ENCODE measurements at regions not wholly inside any gene's neighbourhood (a gene's known extent, or its start where the extent isn't known, plus 50 kb on each side); places are given as distances from the start of the nearest gene placed in this dataset.

DNA sequence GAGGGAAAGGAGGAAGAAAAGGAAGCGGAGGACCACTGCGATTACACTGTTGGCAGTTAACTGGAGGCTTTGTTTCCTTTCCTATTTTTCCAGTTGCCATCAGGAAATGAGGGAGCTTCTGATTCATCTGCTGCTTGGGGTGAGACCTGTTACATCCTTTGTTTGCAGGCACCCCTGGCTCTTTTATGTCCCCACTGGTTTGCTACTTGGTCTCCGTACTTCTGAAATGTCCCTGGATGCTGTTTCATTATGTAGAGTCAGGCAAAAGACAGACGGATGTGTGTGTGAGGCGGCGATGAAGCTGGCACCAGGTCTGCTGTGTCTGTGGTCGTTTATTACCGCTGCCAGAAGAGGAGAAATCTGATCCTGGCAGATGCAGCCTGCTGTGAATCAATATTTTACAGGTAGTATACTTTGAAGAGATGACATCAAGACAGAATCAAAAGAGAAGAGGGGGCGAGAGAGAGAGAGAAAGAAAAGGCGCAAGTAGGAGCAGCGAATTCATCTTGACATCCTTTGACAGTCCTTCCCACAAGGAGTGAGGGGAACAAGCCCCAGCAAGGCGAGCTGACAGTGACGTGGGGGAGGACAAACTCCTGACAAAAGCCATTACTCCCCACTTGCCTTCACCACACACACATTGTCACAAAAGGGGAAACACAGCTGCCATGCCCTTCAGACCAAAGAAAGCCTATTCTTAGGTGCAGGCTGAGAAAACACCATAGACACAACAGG is 145.9 kb upstream of the FBXL4 start:
- ATAC-seq = no peak

DNA sequence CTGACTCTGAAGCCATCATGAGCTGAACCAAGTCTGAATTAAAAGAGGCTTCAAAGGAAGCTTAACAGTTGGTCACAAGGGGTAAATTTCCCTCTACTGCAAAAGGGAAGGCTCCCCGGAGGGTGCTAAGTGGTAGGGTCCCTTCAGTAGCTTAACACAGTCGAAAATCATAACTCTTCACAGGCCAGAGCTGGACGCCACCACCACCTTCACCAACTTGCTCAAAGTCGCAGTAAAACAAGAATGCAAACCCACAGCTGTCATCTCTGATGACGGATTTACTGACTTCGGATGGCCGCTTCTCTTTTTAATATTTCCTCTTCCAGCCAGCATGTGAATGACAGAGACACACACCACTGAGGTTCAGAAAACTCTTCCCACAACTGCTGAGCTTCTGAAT is 144.7 kb upstream of the FBXL4 start:
- ATAC-seq (no peak), DNase-seq (no peak)
- intact Hi-C loops (cut with DNase I) = no loop called here

More for the DNA sequence above, 145.9 kb upstream of the FBXL4 start:
- no peak for DNase-seq
- intact Hi-C loops (cut with DNase I) = no loop called here

DNA sequence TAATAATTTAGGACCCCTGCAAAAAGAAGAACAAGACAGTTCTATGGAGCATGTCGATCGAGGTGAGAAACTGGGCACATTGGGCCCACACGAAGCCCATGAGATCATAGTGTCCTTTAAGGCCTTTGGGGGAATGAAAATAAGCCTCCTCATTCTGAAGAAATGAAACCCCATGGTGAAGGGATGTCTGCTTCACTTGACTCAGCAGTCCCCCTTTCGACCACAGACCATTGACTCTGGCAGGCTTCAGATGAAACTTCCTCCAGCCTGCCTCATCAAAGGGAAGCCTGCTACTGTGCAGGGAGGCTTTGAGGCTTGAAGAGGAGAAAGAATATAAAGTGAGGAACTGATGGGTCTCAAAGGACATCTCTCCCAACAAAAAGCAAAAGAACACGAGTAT is 144.2 kb upstream of the FBXL4 start:
- ATAC-seq (no peak), DNase-seq (no peak)
- intact Hi-C loops (cut with DNase I) = no loop called here

DNA sequence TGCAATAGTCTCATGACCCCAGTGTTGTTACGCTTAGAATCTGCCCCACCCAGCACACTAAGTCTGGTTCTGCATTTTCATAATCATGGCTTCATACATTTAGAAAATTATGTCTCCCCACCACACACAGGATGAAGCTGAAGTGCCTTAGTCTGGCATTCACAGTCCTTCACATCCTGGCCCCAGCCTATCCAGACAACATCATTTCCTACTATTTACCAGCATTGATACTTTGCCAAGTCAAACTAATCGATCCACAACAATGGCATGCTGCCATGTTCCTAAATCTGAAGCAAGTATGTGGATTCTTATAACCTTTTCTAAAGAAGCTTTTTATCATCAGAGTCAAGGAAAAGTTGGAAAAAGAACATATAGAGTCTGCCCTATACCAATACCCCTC is 132.4 kb upstream of the FBXL4 start:
- intact Hi-C loops (cut with DNase I) = no loop called here
- DNase-seq (no peak), ATAC-seq (no peak)

DNA sequence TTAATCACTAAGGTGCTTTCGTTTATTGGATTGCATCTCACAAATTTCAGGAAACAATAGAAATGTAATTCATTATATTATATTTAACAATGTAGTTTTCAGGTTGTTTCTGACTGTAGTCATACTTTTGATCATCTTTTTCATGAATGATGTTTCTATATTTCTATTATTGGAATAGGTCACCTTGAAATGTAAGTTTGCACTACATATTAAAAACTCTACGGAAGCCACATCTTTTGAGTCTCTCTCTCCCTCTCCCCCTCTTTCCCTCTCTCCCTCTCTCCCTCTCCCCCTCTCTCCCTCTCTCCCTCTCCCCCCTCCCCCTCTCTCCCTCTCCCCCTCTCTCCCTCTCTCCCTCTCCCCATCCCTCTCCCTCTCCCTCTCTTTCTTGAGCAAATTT is 131.3 kb upstream of the FBXL4 start:
- intact Hi-C loops (cut with DNase I) = no loop called here
- DNase-seq (no peak), ATAC-seq (no peak)

DNA sequence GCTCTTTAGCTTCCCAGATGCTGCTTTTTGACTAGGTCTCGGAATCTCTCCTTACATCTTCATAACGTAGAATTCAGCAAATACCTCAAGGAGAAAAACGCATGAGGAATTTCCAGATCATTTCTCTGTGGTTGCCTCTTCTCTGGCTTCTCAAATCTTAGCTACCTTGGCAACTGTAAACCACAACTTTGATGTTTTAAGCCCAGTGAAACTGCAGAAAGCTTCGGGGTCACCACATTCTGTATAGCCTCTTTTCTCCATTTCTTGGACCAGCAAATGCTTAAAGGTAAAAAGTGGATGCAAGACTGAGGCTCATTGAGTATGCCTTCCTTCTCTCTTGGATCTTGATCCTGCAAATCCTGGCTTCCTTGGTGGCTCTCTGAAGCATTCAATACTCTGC is 125.5 kb upstream of the FBXL4 start:
- intact Hi-C loops (cut with DNase I) = no loop called here

DNA sequence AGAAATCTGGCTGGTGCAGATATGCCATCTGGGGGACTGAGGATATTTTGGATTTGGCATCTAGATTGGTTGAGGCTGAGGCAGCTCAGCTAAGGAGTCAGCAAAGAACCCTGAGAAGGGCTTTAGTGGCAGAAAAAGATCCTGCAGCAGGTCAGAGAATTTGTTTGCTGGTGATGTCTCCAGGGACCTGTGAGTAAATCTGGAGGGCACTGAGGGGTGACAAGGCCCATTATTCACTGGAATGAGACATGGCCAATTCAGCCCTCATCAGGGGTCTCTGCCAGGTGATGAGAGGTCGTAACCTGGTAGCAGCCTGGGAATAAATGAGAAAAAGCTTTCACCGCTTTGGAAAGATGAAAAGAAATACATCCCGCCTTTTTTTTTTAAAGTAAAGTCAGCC is 118.3 kb upstream of the FBXL4 start:
- intact Hi-C loops (cut with DNase I) = no loop called here
- DNase-seq (no peak), ATAC-seq (no peak)

More for the DNA sequence above, 125.5 kb upstream of the FBXL4 start:
- no peak for ATAC-seq
- DNase-seq = no peak

DNA sequence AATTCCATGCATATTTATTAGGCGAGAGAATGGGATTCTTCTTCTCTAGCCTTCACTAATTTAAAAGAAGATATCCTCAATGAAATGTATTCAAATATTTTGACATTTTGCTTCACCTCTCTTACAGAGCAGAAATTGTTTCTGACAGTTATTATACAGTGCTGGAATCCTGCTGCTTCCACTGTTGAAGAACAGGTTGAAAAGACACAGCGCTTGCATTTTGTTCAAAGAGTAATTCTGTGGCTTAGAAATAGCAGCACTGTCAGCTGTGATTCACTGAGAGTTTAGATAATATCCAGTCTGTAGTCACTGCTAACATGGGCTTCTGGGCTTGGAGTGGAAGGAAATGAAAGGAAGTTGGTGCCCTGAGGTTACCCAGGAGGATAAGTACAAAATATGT is 117.1 kb upstream of the FBXL4 start:
- intact Hi-C loops (cut with DNase I) = no loop called here
- ATAC-seq (no peak), DNase-seq (no peak)

DNA sequence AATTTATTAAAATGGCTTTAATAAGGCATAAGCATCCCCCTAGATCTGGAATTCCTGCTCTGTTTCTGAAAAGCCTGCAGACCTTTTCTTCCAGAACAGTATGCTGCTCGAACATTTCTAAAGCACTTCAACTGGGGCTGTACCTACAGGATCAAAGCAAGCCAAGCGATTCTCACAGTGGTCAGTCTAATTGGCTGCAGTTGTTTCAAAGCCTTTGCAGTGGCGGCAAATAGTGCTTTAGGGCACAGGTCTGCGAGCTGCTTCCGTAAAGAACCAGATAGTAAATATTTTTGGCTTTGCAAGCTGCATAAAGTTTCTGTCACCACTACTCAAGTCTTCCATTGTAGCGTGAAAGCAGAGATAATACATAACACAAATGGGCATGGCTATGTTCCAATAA is 88.9 kb upstream of the FBXL4 start:
- ATAC-seq = no peak
- DNase-seq = no peak
- intact Hi-C loops (cut with DNase I) = no loop called here

DNA sequence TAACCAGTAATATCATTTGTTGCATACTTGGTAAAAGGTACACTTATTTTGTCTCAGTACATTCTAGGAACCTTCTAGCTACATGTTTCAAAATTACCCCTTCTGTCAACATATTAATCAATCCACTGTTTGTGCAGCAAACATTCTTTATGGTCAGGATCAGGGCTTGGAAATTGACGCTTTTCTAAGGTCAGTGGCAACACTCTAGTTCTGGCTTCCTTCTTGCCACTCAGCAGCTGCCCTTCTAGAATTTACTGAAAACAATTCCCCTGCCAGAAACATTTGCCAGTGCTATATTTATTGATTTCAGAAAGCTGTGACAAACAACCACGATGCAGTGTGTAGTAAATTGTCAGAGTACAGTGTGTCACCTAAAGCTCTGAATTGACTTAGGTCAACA is 84.7 kb upstream of the FBXL4 start:
- ATAC-seq = no peak
- intact Hi-C loops (cut with DNase I) = no loop called here

DNA sequence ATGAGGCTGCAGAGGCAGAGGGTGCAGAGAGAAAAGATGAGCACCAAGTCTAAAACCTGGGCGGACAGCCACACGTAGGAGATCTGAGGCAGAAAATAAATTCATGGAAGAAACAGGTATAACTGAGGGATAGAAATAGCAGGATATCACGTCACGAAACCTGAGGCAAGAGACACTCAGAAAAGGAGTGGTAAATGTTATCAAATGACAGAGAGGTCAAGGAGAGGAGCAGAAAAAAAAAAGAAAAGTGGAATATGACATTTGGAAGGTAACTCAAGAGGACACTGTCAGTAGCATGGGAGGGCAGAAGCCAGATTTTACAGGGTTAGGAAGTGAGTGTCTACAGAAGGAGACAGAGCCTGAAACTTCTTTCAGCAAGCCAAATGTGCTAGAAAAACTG is 84.2 kb upstream of the FBXL4 start:
- intact Hi-C loops (cut with DNase I) = no loop called here
- ATAC-seq (no peak), DNase-seq (no peak)

More for the DNA sequence above, 84.7 kb upstream of the FBXL4 start:
- DNase-seq = no peak

DNA sequence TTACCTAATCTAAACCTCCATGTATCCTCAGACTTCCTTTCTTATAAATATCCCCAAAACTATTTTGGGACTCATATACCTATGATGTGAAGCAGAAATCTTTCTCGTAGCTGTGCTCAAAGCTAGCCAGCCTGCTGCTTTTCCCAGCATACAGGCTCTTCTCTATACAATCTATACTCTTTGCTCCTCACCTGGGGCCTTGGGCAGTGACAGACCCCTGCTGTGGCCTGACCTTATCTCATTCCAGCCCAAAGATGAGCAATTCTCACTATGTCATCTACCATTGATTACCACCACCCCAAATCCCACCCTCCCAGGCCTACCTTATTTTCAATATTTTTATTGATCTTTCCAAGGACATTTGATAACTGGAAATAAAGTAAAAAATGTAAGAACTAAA is 83.2 kb upstream of the FBXL4 start:
- intact Hi-C loops (cut with DNase I) = no loop called here
- ATAC-seq = no peak
- DNase-seq = no peak

DNA sequence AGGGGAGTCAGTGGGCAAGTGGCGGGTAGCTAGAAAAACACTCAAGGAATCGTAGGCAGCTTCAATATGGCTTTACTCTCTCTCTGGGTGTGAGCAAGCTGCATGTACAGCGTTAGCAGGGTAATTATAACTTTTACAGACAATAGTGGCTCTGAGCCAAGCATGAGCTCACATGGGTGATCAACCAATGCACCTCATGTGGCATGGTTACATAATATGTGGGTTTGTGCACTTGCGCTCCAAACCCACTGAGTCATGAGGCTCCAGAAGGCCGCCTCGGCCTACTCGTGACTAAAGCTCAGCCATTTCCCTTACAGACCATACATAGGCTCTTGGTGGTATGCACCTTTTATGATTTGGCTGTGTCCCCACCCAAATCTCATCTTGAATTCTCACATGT is 78.4 kb upstream of the FBXL4 start:
- ATAC-seq = no peak
- DNase-seq = no peak
- intact Hi-C loops (cut with DNase I) = no loop called here

DNA sequence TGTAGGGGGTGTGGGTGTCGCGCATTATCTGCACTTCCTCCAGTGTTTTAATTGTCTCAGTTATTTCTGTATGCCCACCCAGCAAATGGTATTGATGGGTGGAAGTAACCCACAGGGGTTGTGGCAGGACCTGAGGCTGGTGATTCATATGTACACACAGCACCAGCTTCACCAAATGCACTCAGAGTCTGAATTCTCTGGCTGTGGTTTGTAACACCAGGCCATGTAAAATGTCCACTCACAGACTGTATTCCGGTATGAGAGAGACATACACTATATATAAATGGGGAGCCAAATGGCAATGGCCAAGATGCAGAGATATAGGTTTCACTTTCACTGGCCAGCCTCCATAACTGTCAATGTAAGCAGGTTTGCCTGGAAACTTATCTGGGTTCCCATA is 76.3 kb upstream of the FBXL4 start:
- ATAC-seq (no peak), DNase-seq (no peak)
- intact Hi-C loops (cut with DNase I) = no loop called here

DNA sequence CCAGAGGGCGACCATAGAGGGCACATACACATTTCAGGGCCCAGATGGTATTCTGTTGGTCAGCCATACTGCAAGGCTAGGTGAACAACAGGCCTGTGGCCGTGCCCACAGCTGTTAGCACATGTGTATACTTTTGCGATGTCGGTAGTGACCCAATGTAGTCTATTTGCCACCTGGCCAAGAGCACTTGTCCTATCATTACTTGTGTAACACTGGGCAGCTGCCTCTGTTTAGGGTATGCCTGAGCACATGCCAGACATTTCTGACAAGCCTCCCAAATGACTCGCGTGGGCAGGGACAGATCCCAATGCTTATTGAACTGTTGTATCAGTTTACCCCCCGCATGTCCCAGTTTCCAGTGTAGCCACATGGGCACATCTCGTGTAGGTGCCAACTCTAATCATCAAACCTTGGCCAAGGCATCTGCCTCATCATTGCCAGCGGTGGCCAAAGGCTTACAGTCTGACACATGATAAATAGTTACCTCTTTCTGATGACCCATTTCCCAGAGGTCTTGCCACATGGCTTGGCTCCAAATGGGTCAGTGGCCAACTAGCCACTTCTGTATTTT is 74.4 kb upstream of the FBXL4 start:
- ATAC-seq (no peak), DNase-seq (no peak)
- intact Hi-C loops (cut with DNase I) = no loop called here

DNA sequence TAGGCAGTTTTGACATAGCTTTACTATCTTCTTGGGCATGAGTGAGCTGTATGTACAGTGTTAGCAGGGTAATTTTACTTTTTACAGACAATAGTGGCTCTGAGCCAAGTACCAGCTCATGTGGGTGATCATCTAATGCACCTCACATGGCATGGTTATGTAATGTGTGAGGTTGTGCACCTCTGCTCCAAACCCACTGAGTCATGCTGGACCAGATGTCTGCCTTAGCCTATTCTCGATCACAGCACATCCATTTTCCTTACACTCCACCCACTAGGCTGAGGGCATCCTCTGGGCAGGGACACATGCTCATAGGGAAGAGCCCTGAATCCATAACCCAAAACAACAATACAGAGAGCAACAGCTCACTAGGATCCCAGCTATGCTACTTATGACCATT is 71.6 kb upstream of the FBXL4 start:
- ATAC-seq = no peak
- DNase-seq = no peak
- intact Hi-C loops (cut with DNase I) = no loop called here

DNA sequence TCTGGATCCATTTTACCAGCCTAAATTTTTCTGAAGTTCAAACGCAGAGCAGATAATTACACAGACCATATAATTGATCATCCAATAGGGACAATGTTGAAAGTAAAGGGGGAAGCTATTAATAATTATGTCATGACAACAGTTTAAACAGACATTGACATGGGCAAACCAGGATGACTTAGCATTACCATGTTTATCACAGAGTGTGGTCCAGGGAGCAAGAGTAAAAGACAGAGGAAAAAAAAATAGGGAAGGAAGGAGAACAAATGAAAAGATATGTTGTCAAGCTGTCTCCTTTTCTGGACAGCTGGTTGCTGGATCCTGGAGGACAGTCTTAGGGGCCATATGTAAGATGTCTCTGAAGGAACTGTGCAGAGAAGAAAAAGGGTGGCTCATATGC is 69.4 kb upstream of the FBXL4 start:
- intact Hi-C loops (cut with DNase I) = no loop called here

DNA sequence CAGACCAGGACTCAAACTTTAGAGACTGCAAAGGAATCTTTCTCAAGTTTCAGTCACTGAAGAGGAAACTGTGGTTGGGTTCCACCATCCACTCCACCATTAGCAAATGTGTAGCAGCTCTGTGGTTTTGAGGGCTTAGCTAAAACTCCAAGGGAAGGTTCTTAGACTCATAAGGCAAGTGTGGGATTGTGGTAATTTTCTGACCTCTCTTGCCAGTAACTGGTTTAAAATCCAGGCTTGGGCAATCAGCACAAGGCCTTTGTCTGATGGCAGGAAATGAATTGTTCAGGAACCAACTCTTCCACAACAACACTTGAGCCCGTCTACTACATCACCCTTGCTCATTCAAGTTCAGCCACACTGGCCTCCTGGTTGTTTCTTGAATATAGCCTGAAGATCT is 68.6 kb upstream of the FBXL4 start:
- intact Hi-C loops (cut with DNase I) = no loop called here
- ATAC-seq (no peak), DNase-seq (no peak)

More for the DNA sequence above, 69.4 kb upstream of the FBXL4 start:
- DNase-seq (no peak), ATAC-seq (no peak)

DNA sequence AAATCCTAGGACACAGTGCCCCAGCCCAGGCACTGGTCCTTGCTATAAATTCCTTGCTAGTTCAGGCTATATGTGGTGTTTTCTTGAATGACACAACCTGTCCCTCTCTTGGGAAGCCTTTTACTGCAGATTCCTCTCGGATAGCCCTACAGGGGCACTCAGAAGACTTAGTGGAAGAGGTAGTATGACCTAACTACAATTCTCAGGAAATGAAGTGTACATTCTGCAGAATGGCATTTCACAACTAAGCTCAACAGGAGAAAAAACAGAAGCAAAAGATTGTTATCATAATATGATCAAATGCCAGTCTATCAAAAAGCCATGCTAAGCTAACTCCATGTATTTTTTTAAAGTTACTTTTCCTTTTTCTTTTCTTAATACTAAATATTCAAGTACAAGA is 66.3 kb upstream of the FBXL4 start:
- no peak for ATAC-seq
- DNase-seq = no peak
- intact Hi-C loops (cut with DNase I) = no loop called here

DNA sequence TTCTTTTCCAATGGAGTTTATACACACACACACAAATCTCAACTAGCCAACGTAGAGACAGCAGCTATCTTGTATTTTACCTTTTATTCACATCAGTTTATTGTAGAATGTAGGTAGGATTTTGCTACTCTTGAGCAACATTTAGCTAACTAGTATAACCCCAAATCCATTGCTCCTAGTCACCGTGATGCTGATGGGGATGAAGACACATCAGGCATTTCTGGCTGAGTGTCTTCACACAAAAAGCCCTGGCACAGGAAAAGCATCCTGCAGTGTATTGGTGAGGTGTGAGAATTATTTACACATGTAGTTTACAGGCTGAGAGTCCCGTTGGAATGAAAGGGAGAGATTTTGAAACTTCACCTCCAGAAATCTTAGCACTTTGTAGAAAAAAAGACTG is 65.9 kb upstream of the FBXL4 start:
- ATAC-seq (no peak), DNase-seq (no peak)

DNA sequence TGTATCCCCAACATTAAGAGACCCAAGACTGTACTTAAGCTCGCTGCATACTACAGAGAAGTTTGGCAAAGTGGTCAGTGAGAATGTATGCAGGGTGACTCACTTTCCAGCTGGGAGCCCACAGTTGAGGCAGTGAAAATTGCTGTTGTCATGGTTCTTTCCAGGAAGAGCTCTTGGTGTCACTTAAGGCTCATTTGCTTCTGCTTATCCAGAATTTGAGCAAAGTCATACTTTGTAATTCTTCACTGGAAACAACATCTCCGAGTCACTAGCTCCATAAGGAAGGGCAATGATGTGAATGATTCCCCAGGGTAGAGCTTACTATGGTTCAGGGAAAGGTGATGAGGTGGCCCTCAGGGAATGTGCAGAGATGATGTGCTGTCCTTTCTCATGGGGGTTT is 65.4 kb upstream of the FBXL4 start:
- intact Hi-C loops (cut with DNase I) = no loop called here
- ATAC-seq = no peak
- no peak for DNase-seq

More for the DNA sequence above, 65.9 kb upstream of the FBXL4 start:
- intact Hi-C loops (cut with DNase I) = no loop called here

DNA sequence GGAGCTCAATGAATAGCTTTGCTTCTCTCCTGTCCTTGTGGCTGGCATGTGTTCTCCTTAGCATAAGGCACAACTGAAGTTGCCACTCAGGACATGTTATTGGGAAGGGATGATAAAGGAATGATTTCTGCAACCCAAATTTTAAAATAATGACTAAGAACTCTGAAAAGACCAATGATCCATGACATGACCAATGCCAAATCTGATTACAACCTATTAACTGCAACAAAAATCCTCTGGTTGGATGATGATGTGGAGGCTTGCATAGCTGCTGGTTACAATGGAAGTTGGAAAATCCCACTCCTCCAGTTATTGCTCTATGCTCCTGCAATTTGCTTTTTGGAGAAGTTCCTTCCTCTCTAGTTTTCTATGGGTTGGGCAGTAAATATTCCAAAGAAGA is 63.4 kb upstream of the FBXL4 start:
- no peak for ATAC-seq
- DNase-seq = no peak
- intact Hi-C loops (cut with DNase I) = no loop called here
